PC-3 (cell line): ENCODE measurements at regions not wholly inside any gene's neighbourhood (a gene's known extent, or its start where the extent isn't known, plus 50 kb on each side); places are given as distances from the start of the nearest gene placed in this dataset.
A peak's percentile ranks its signal among the peaks of the same experiment; 100 is the strongest.

ENCODE experiments used
- ATAC-seq: fragments of 200-7000 bp; cut with Tn5 transposase; 2 replicates; pipeline ENCODE4 v1.9.1; 2020; ENCODE audit warnings: mild to moderate bottlenecking, moderate library complexity
- BruUV-seq: library from RNA; stranded (reverse); fragments of 400-500 nt; replicated peaks from 2 replicates; lab custom pipeline; 2021; lab: Mats Ljungman, UMichigan
- CTCF ChIA-PET: fragments of 300-600 bp; sonication (Branson Sonifier 250); formaldehyde crosslinking; loops from one replicate; lab custom pipeline; 2022; ENCODE audit warnings: antibody characterized with exemption; lab: Charles Lee
- POLR2A ChIA-PET: fragments of 300-600 bp; sonication (Branson Sonifier 250); formaldehyde crosslinking; loops from one replicate; lab custom pipeline; 2022; ENCODE audit warnings: antibody characterized with exemption; ENCODE audit not compliant: unreplicated experiment; lab: Charles Lee
- DNase-seq: peaks from one replicate; pipeline ENCODE4 v3.0.0-alpha.2; 2015
- H2AFZ ChIP-seq: fragments of 300-600 bp; sonication (generic); 2 replicates; pipeline ENCODE4 v1.6.0; 2016; ENCODE audit warnings: antibody characterized with exemption, low read length
- H3F3A ChIP-seq: fragments of 300-600 bp; sonication (generic); one replicate; pipeline ENCODE4 v1.6.0; 2017; ENCODE audit warnings: antibody characterized with exemption, low read length, control low read depth, mild to moderate bottlenecking; ENCODE audit not compliant: unreplicated experiment
- H3K27ac ChIP-seq: fragments of 300-600 bp; sonication (generic); 2 replicates; pipeline ENCODE4 v1.5.1; 2016; ENCODE audit warnings: mild to moderate bottlenecking, low read length
- H3K27me3 ChIP-seq: fragments of 300-600 bp; sonication (generic); 2 replicates; pipeline ENCODE4 v1.6.1; 2016; ENCODE audit warnings: low read length, mixed read lengths
- H3K36me3 ChIP-seq: fragments of 300-600 bp; sonication (generic); 2 replicates; pipeline ENCODE4 v1.6.1; 2016; ENCODE audit warnings: low read depth, mixed run types, low read length, mixed read lengths
- H3K4me1 ChIP-seq: fragments of 300-600 bp; sonication (generic); 2 replicates; pipeline ENCODE4 v1.5.1; 2016; ENCODE audit warnings: low read length; ENCODE audit not compliant: insufficient read depth
- H3K4me2 ChIP-seq: fragments of 300-600 bp; sonication (generic); 2 replicates; pipeline ENCODE4 v1.6.0; 2016; ENCODE audit warnings: low read length
- H3K4me3 ChIP-seq: fragments of 300-600 bp; sonication (generic); 2 replicates; pipeline ENCODE4 v1.5.1; 2016; ENCODE audit warnings: mild to moderate bottlenecking, low read length, mixed read lengths
- H3K79me2 ChIP-seq: fragments of 300-600 bp; sonication (generic); 2 replicates; pipeline ENCODE4 v1.6.1; 2017; ENCODE audit warnings: low read length, mixed read lengths
- H3K9ac ChIP-seq: fragments of 300-600 bp; sonication (generic); 2 replicates; pipeline ENCODE4 v1.6.0; 2016; ENCODE audit warnings: mild to moderate bottlenecking, low read length
- H3K9me2 ChIP-seq: fragments of 300-600 bp; sonication (generic); replicated peaks from 2 replicates; pipeline ENCODE4 v1.6.1; 2016; ENCODE audit warnings: mixed run types, low read length, mixed read lengths
- H3K9me3 ChIP-seq: fragments of 300-600 bp; sonication (generic); 2 replicates; pipeline ENCODE4 v1.6.1; 2016; ENCODE audit warnings: low read length, mixed read lengths
- H4K20me1 ChIP-seq: fragments of 300-600 bp; sonication (generic); 2 replicates; pipeline ENCODE4 v1.6.1; 2016; ENCODE audit warnings: low read length, mixed read lengths
- CTCF ChIP-seq: fragments of 300-600 bp; sonication (generic); conservative IDR thresholded peaks from 2 replicates; pipeline ENCODE4 v1.5.1; 2017; ENCODE audit warnings: antibody characterized with exemption, low read depth, mild to moderate bottlenecking, low read length
- EZH2 ChIP-seq: fragments of 300-600 bp; sonication (generic); IDR thresholded peaks from one replicate; pipeline ENCODE4 v1.6.1; 2017; ENCODE audit warnings: antibody characterized with exemption, mild to moderate bottlenecking, low read length; ENCODE audit not compliant: unreplicated experiment
- EZH2phosphoT487 ChIP-seq: fragments of 300-600 bp; sonication (generic); IDR thresholded peaks from 2 replicates; pipeline ENCODE4 v1.6.1; 2018; ENCODE audit warnings: mild to moderate bottlenecking, antibody characterized with exemption, low read length, borderline replicate concordance
- intact Hi-C: fragments of 100-400 bp; cut with micrococcal nuclease; formaldehyde crosslinking; loops from 2 replicates; pipeline ENCODE4 v1.9.0; 2023

- H3K9me3 ChIP-seq, result no peaks in the 10 kb centered on the region
- H3F3A ChIP-seq, result no peaks in the 10 kb centered on the region
- no peaks in the 10 kb centered on the region for H3K36me3 ChIP-seq
- no peak for ATAC-seq
- H3K4me1 ChIP-seq, result peaks cover 32% of the 10 kb centered on the region
- no peak overlapping the region for H3K4me3 ChIP-seq
- DNase-seq, result no peak
- H3K9ac ChIP-seq, result no peak overlapping the region
- ChIA-PET CTCF (no interaction called here), POLR2A (no interaction called here)
- no peak overlapping the region for H3K27ac ChIP-seq
- H2AFZ ChIP-seq, result no peak overlapping the region
- intact Hi-C loops, result no loop called here
- no peaks in the 10 kb centered on the region for H3K79me2 ChIP-seq
- no peaks in the 10 kb centered on the region for H4K20me1 ChIP-seq
- no peak overlapping the region for H3K4me2 ChIP-seq
- no peak for TF ChIP-seq EZH2phosphoT487
- TF ChIP-seq EZH2, result no peak
- no peak for TF ChIP-seq CTCF
- no TSS peak for BruUV-seq
- no peaks in the 10 kb centered on the region for H3K9me2 ChIP-seq
- H3K27me3 ChIP-seq, result no peaks in the 10 kb centered on the region
These were observed 366.3 kb upstream of the FANCL start for GRCh38 chr2:58607448-58607847.

GRCh38 chr2:58606799-58607198 is 365.7 kb upstream of the FANCL start:
- H3K4me2 ChIP-seq, result no peak overlapping the region
- H3F3A ChIP-seq, result no peaks in the 10 kb centered on the region
- no peaks in the 10 kb centered on the region for H3K9me3 ChIP-seq
- no peak overlapping the region for H3K9ac ChIP-seq
- peaks cover 32% of the 10 kb centered on the region for H3K4me1 ChIP-seq
- no peak overlapping the region for H2AFZ ChIP-seq
- no TSS peak for BruUV-seq
- ATAC-seq (no peak), DNase-seq (no peak)
- H3K27me3 ChIP-seq, result no peaks in the 10 kb centered on the region
- no peak overlapping the region for H3K4me3 ChIP-seq
- H3K79me2 ChIP-seq, result no peaks in the 10 kb centered on the region
- intact Hi-C loops, result no loop called here
- H3K27ac ChIP-seq, result no peak overlapping the region
- POLR2A ChIA-PET, result no interaction called here
- no peaks in the 10 kb centered on the region for H3K9me2 ChIP-seq
- TF ChIP-seq CTCF, result no peak
- TF ChIP-seq EZH2, result no peak
- TF ChIP-seq EZH2phosphoT487, result no peak
- H3K36me3 ChIP-seq, result no peaks in the 10 kb centered on the region
- H4K20me1 ChIP-seq, result no peaks in the 10 kb centered on the region
- CTCF ChIA-PET, result no interaction called here

GRCh38 chr2:58604096-58604495 is 363.0 kb upstream of the FANCL start:
- Histone ChIP-seq H3K36me3 (no peaks in the 10 kb centered on the region), H3K4me1 (peaks cover 41% of the 10 kb centered on the region), H2AFZ (no peak overlapping the region), H4K20me1 (no peaks in the 10 kb centered on the region), H3K27me3 (no peaks in the 10 kb centered on the region), H3K4me3 (no peak overlapping the region), H3K9ac (no peak overlapping the region), H3K9me2 (no peaks in the 10 kb centered on the region), H3K4me2 (peak overlapping the region; percentile 21), H3F3A (no peaks in the 10 kb centered on the region), H3K79me2 (no peaks in the 10 kb centered on the region), H3K27ac (no peak overlapping the region), H3K9me3 (no peaks in the 10 kb centered on the region)
- intact Hi-C loops, result no loop called here
- TF ChIP-seq EZH2phosphoT487 (no peak), CTCF (no peak), EZH2 (no peak)
- no TSS peak for BruUV-seq
- DNase-seq, result peak; percentile 56
- ChIA-PET POLR2A (no interaction called here), CTCF (no interaction called here)
- ATAC-seq, result peak; percentile 44
